ENCODE measurements at regions not wholly inside any gene's neighbourhood (a gene's known extent, or its start where the extent isn't known, plus 50 kb on each side); places are given as distances from the start of the nearest gene placed in this dataset.

DNA sequence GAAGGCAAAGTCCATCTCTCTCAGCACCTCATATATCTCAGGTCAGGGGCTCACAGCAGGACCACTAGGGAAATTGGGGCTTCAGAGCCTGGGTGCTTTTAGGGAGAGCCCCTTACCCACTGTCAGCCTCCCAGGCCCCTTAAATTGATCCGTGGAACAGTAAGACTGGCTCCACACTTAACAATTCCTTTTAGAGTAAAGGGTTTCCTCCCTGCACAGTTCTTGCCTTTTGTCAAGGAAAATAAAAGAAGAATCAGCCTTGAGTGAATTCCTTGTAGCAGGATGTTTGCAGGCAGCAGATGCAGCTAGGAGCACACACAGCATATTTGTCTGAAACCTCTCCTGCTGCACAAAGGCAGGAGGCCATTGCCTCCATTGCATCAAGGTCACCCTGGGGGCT is 184.9 kb downstream of the SEC16B start:
- DNase-seq: no peak

DNA sequence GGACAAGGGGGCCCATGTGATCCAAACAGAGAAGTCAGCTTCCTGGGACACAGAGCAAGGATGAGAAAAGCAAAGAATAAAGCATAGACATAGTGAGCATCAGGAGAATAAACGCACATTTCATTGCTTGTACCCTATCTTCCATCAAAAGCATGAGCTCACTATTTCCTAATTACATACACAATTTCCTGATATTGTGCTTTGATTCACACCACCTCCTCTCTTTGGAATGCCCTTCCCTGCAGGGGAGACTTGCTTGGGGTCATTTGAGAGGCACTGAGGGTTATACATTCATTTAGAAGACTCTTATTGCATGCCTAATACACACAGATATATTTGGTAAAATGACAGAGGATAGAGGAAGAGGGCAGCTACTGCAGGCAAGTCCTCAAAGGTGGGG is 185.4 kb downstream of the SEC16B start:
- no peak for DNase-seq

DNA sequence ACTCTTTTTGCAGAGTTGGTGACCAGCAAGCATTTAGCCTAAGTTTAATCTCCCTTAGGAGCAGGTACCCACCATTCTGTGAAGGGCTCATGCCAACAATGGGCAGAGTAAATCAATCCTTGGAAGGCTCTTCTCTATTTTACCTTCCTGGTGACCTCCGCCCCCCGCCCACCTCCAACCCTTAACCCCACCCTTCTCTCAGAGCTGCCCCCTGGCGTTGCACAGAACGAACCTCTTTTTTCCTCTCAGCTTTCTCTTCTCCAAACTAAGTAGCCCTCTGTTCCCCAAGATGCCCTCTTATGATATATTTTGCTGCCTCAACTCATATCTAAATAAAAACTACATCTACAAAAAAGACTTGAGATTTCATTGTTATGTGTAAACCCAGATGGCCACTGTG is 186.8 kb downstream of the SEC16B start:
- DNase-seq: no peak

DNA sequence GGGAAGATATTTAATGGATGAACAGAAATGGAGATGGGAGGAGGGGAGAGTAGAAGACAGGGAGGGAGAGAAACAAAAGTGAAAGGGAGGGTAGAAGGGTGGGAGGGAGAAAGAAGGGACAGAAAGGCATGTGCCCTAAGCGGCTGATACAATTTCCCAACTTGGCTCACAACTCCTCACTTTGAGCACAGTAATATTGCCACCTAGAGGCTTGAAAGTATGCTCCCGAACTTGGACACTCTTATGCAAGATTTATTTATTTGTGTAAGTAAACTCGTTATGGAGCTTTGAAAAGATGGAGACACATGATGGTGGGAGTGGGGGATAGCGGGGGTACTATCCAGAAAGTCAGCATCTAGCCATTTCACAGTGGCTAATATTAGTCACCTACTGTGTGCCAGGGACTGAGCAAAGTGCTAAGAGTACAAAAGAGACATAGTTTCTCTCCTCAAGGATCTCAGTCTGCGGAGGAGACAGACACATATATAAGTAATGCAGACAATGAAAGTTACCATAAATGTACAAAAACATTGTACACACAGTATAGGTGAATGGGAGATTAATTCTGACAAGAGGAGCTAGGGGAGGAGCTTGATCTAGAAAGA is 189.7 kb downstream of the SEC16B start:
- no peak for DNase-seq

DNA sequence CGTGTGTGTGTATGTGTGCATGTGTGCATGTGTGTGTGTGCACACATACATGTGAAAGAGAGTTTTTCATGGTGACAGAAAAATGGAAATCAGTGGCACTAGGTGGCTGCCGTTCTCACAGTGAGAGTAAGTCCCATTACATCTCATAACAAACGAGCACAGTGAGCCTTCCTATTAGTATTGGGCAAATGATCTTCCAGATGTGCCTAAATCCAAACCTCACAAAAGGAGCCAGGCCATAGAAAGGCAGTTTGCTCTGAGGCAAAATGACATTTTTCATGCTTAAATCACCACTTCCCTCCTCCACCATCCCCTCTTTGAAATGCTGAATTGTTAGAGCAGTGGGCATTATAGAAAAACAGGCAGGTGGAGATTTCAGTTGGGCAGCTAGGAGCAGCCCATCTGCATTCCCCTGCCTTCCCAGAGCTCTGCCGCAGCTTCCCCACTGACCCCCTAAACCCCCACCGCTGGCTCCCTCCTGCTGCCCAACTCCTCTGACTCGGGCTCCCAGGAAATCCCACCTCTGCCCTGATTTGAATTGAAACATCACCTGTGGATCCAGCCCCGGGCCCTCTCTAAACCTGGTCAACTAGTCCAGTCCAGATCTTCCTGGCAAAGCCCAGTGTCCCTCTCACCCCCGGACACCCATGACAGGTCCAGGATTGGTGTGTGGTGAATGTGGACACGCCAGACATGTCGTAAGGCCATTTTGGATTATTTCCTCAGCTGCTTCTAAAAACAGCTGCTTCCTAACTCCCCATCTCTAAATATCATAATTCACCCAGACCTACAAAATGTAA is 190.5 kb downstream of the SEC16B start:
- no peak for DNase-seq

DNA sequence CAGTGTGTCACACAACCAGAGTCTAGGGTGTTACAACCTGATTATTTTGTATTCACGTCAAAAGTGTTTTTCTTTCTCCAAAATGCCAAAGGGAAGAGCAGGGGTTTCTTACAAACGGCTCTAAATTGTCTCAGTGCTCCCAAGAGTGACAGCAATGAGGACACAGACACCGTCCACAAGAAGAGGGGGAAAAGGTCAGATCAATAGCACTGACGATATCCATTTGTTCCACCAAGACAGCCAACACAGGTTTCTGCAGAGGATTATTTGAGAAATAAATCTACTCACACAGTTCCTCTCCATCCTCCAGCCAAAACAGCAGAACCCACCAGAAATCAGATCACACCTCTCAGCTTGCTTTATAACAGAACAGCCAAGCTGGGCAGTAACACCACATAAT is 193.9 kb downstream of the SEC16B start:
- no peak for DNase-seq

DNA sequence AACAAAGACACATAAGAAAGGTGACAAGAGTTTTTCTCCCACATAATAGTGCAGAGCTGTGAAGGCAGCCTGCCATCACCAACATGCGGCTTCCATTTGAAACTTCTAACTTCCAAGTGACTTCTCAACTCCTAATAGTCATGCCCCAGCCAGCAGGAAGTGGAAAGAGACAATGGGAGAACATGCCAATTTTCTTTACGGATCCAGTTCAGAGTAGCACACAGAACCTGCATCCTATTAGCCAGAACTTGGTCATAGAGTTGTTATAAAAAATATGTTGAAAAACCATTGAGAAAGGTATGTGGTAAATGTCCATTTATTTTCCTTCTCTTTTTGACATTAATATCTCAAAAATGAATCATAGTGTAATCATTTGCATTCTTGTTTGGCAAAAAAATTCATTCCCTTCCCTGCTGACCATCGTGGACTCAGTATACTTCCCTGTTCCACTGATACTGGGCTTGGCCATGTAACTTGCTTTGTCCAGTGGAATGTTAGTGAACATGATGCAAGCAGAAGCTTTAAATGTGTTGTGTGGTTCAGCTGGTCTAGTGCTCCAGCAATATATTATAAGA is 197.4 kb downstream of the SEC16B start:
- DNase-seq: no peak

DNA sequence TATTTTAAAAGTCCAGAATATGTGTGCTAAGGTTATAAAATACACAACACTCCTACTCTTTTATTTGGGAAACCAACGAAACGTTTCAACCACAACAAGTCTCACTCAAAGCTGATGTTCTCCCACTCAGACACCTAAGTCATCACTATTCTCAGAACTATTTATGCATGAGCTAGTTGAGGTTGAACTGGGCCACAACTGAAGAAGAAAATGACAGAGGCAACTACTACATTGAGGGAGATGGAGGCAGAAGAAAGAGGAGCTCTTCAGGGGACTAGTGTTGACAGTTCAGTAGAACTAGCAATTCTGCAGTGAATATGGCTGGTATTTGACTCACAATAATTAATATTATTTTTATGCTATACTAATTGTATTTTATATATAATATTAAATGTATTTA is 198.2 kb downstream of the SEC16B start:
- DNase-seq: no peak

DNA sequence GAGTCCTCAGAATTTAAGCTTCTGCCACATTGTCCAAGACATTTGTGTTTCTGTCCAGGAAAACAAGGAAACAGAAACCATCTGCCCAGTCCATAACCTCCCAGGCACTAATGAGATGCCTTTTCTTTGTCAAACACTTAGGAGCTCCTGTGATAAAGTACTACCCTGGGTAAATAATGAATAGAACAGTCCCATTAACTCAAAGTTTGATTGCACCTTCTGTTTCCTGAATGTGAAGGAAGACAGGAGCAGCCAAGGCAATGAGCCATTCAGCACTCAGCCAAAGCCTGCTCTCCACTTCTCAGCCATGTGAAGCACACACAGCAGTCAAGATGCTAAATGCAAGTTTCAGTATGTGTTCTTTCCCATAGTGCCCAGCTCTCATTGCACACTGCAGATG is 199.8 kb downstream of the SEC16B start:
- no peak for DNase-seq

DNA sequence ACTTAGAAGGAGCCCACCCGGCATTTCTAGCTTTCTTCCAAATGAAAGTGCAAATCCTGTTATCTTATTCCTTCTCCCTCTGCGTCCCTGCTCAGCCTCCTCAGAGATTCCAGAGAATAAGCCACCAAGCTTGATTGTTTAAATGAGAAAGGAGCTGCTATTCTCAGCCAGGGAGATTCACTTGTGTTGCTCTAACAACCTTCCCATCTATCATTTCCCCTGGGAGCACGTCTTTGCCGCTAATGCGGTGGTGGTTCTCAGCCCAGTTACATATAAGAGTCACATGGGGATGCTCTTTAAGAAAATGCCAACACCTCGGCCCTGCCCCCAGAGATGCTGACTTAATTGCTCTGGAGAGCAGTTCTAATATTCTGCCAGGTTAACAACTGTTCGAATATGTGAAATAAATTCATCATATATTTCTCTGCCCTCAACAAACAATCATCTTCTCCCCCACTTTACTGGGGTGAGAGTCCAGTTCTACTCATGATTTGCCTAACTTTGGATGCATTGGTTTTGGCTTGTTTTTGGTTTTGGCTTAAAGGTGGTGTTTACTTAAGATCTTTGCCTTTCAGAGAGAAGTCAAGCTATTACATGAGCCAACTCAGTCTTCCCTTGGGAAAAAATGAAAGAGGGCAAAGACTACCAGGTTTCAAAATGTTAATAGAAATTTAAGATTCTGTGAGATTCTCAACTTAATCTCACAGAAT is 213.9 kb downstream of the SEC16B start:
- no peak for DNase-seq

DNA sequence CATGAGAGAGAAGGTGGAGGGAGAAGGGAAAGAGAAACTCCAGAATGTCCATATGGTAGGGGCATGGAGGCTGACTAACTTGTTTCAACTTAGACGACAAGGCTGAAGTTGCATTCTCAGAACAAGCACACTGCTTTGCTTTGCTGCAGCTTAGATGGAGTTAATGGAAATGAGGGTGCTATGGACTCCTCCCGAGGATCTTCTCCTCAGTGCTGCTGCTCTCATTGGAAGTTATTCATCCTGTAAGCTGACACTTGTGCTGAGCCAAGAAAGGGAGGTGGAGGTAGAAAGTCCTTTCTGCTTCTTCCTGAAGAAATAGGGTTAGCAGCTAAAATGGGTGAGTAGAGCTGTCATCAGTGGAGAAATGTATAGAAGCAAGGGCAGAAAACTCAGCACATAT is 215.3 kb downstream of the SEC16B start:
- no peak for DNase-seq

DNA sequence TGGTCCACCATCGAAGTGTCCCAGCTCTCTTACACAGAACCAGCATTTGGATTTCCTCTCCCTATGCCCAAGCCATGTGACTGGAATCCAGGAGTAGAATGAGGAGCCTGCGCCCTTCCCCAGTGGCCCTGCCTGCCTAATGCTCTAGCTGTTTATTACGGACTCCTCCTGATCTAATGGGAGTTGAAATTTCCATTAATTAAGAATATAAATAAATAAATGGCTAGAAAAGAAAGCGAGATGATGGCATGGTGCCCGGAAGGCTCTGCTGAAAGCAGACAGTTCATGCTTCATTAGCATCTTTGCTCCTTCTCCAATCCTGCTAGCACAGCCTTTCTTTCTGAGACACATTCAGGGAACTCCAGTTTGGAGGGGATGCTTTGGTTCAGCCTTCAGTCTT is 216.2 kb downstream of the SEC16B start:
- DNase-seq: no peak

DNA sequence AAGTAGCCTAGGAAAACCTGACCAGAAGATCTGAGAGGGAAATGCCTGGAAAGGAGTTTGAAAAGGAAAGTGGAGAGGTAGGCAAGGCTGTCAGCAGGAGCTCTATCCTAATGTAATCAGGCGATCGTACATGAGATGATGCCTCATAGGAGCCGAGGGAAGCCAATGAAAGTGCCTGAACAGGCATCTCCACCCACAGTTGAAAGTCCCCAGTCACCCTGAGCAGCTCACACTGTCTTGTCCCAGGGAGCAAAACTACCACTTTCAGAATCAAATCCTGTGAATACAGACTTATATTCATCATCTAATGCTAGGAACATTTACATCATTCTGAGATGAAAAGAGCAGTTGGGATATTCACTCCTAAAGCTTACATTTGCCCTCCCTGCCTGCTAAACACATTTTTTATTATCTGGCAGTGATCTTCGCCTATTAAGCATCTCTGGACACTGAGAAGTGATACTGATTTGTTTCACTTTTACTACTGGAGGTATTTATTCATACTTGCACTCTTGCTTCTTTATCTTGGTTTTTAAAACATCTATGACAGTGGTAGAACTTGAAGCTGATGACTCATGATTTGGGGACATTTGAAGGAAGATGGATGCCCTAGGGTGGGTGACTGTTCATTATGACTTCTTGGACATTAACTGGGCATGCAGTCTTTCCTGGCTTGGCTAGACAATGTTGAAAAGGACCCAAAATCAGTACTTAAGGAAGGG is 221.6 kb downstream of the SEC16B start:
- no peak for DNase-seq

DNA sequence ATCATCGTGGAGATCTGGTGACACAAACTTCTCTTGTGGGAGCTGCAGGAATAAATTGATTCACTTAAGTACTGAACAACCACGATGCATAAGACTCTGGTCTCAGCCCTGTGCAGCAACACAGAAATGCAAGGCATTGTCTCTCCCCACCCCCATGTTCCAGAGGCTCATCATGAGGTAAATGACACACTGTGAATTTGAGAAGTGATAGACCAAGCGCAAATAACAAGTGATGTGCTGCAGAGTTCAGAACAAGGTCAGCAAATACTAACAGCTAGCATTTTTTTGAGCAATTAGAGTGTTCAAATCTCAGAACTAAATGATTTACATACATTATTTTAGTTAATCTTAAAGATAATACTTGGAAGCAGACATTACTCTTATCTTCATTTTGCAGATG is 223.7 kb downstream of the SEC16B start:
- no peak for DNase-seq

DNA sequence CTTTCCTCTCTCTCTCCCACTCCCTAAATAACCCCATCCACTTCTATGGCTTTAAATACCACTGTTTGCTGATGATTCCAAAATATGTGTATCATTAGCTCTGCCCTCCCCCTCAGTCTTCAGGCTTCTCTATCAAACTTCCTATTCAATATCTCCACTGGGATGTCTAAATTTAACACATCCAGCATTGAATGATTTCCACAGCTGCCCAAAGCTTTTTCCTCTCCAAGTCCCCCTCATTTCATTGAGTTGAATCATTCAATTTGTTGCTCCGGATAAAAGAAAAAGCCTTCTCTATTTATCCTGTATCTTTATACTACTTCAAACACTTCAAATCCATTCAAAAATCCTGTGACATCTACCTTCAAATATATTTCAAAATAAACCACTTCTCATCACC is 225.0 kb downstream of the SEC16B start:
- DNase-seq: no peak

DNA sequence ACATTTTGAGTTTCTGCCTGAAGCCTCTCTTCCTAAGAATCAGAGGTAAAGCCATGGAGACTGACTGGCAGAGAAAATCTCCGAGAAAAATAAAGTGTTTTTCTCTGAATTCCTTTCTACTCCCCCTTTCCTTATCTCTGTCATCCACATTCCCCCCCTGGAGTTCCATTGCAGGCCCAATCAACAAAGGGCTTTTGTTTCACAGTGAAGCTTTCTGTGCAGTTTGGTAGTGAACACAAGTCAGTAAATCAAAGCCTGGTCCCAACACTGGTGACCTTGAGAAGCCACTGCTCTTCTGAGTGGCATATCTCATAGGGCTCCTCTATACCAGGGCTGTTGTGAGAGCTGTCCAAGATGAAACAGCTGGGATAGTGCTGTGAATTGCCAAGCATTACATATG is 228.4 kb downstream of the SEC16B start:
- DNase-seq: no peak

DNA sequence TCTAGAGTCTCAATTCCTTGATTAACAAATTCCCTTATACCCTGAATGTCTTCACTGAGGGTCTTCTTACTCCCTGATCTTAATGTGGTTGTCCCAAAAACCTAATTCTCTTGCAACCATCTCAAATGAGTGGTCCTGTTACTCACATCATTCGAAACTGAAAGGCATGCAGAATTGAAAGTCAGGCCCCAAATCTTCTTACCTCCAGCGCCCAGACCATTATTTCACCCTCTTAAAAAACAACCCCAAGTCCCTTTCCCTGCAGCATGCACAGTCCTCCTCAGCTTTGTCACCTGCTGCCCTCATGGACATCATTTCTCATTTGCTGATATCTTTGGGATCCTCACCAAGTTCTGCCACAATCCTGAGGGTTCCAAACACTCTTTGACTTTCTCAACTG is 230.1 kb downstream of the SEC16B start:
- no peak for DNase-seq

DNA sequence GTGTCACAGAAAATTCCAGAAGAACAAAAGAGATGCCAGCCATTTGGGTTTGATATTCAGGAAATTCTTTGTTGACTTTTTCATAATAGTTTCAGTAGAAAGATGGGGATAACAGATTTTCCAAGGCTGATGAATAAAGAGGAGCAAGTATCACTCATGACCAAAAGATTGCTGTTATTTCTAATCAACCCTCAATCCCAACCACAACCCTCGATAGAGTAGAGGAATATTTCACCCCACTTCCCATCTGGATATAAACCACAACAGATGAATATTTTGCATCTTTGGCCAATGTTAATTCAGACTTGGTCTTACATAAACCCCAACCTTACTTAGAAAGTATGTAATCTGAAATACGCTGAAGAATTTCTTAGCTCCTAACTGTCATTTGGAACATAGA is 232.4 kb downstream of the SEC16B start:
- DNase-seq: no peak

DNA sequence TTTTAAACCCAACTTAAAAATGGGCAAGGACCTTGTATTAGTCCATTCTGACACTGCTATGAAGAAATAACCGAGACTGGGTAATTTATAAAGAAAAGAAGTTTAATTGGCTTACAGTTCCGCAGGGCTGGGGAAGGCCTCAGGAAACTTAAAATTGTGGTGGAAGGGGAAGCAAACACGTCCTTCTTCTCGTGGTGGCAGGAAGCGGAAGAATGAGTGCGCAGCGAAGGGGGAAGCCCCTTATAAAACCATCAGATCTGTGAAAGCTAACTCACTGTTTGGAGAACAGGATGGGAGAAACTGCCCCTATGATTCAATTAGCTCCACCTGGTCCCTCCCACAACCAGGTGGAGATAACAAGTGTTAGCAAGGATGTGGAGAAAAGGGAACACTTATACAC is 237.7 kb downstream of the SEC16B start:
- no peak for DNase-seq

DNA sequence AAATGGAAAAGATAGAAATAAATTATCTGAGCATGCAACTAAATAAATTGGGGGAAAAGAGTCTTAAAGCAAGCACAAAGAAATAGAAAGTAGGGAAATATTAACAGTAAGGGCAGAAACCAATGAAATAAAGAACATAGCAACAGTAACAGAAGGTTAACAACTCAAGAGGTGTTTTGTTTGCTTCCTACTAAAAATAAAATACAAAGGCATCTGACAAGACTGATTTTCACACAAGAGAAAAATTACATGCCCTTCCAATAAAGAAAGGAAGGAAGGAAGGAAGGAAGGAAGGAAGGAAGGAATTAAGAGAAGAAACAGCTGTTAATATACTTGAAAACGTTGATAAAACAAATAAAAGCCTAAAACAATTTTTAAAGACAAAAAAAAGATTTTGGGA is 240.2 kb downstream of the SEC16B start:
- DNase-seq: no peak

DNA sequence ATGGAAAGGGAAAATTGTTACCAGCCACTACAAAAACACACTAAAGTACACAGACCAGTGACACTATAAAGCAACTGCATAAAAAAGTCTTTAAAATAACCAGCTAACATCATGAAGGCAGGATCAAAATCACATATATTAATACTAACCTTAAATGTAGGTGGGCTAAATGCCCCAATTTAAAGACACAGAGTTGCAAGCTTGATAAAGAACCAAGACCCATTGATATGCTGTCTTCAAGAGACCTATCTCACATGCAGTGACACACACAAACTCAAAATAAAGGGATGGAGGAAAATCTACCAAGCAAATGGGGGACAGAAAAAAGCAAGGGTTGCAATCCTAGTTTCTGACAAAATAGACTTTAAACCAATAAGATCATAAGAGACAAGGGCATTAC is 246.3 kb downstream of the SEC16B start:
- no peak for DNase-seq

DNA sequence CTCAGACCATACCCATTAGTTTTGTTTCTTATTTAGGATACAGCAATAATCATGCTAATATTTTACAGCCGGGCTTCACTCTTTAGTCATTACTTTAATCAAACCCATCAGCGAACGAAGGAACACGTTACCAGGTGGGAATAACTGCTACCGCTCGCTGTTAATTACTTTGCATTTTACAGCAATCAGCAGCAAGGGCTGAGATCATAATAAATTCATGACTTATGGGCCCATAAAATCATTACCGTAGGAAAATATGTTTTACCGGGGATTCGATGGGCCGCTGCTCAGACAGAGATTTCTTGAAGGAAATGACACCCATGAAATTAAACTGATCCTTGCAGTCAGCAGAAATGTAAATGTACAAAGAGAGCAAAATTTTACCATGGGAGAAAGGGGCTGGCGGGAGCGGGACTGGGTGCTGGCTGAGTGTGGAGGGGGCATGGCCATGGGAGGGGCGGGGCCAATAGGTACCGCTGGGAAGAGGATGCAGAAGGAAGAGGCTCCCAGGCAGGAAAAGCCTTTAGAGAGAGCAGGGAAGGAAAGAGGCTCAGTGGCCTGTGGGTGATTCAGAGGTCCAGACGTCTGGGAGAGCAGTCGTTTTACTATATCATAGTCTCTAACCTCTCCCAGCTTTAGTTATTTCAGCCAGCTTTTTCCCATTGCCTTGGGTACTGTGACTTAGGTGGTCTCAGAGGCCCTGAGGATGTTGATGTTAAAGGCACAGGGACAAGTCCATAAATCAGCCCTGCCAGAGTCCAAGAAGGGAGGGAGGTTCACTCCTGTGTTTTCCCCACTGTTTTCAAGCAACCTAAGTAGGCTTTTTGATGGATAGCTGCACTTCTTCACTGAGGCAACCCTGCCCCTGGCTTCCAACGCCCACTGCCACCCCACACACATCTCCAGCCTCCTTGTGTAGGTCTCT is 258.9 kb downstream of the SEC16B start:
- no peak for DNase-seq
